ENCODE measurements at regions not wholly inside any gene's neighbourhood (a gene's known extent, or its start where the extent isn't known, plus 50 kb on each side); places are given as distances from the start of the nearest gene placed in this dataset.

DNA sequence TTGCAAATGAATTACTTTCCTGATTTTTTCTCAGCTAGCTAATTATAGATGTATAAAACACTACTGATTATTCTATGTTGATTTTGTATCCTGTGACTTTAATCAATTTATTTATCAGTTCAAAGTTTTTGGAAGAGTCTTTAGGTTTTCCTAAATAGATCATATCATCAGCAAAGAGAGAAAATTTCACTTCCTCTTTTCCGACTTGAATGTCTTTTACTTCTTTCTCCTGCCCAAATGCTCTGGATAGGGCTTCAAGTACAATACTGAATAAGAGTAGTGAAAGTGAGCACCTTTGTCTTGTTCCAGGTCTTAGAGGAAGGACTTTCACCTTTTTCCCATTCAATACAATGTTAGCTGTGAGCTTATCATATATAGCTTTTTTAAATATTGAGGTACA is 417.9 kb downstream of the PDGFC start:
- no peak overlapping the region for H3K4me3 Mint-ChIP-seq
- no peak for DNase-seq
- TF ChIP-seq CTCF (IDR thresholded peaks at IDR 0.05): no peak
- peaks cover 22% of the 10 kb centered on the region for H3K9me3 Mint-ChIP-seq
- no peak overlapping the region for H3K27ac Mint-ChIP-seq
- peaks cover 8% of the 10 kb centered on the region for H3K4me1 Mint-ChIP-seq
- peaks cover 3% of the 10 kb centered on the region for H3K36me3 Mint-ChIP-seq (ENCODE audit: low read depth)
- peaks cover 4% of the 10 kb centered on the region for H3K27me3 Mint-ChIP-seq (ENCODE audit: low read depth, poor library complexity)

DNA sequence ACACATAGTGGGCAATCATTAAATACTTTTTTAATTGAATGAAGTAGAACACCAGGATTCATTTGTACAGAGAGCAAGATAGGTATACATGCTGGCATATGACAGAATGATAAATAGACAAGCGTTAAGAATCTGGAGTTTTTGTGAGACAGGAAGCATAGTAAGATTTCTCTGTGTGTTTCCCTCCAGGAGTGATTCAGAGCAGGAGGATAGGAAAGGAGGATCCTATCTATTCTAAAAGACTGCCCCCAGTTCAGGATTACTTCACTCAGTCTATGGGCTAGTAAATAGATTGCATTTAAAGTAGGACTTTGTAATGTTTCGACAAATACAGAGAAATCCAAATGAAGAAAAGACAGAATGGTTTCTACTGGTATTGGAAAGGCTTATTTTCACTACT is 423.7 kb downstream of the PDGFC start:
- Mint-ChIP-seq H3K27me3 (ENCODE audit: low read depth, poor library complexity) (no peaks in the 10 kb centered on the region), H3K4me3 (no peak overlapping the region), H3K36me3 (ENCODE audit: low read depth) (peaks cover 3% of the 10 kb centered on the region), H3K4me1 (peaks cover 24% of the 10 kb centered on the region), H3K9me3 (peaks cover 22% of the 10 kb centered on the region), H3K27ac (no peak overlapping the region)
- TF ChIP-seq CTCF (IDR thresholded peaks at IDR 0.05): no peak
- DNase-seq: no peak

- no peak for DNase-seq
- Mint-ChIP-seq H3K4me3 (no peak overlapping the region), H3K27ac (peak overlapping the region; percentile 48), H3K27me3 (ENCODE audit: low read depth, poor library complexity) (no peaks in the 10 kb centered on the region), H3K4me1 (peaks cover 24% of the 10 kb centered on the region), H3K36me3 (ENCODE audit: low read depth) (peaks cover 3% of the 10 kb centered on the region), H3K9me3 (peaks cover 18% of the 10 kb centered on the region)
- no peak for TF ChIP-seq CTCF (IDR thresholded peaks at IDR 0.05)
Observed at GRCh38 chr4:156547439-156547838, 424.2 kb downstream of the PDGFC start.

- no peak for TF ChIP-seq CTCF (IDR thresholded peaks at IDR 0.05)
- peak overlapping the region; percentile 39 for H3K27ac Mint-ChIP-seq
- H3K36me3 Mint-ChIP-seq (ENCODE audit: low read depth): no peaks in the 10 kb centered on the region
Observed at GRCh38 chr4:156545003-156545785, 426.4 kb downstream of the PDGFC start.

GRCh38 chr4:156539376-156539775 is 432.2 kb downstream of the PDGFC start:
- no peak for TF ChIP-seq CTCF (IDR thresholded peaks at IDR 0.05)
- peaks cover 6% of the 10 kb centered on the region for H3K4me1 Mint-ChIP-seq
- DNase-seq: no peak
- H3K36me3 Mint-ChIP-seq (ENCODE audit: low read depth): no peaks in the 10 kb centered on the region
- H3K9me3 Mint-ChIP-seq: no peaks in the 10 kb centered on the region
- H3K4me3 Mint-ChIP-seq: no peak overlapping the region
- no peak overlapping the region for H3K27ac Mint-ChIP-seq
- no peaks in the 10 kb centered on the region for H3K27me3 Mint-ChIP-seq (ENCODE audit: low read depth, poor library complexity)

More at GRCh38 chr4:156545003-156545785, 426.4 kb downstream of the PDGFC start:
- no peaks in the 10 kb centered on the region for H3K9me3 Mint-ChIP-seq
- H3K27me3 Mint-ChIP-seq (ENCODE audit: low read depth, poor library complexity): no peaks in the 10 kb centered on the region
- H3K4me1 Mint-ChIP-seq: peaks cover 24% of the 10 kb centered on the region
- no peak for DNase-seq
- H3K4me3 Mint-ChIP-seq: no peak overlapping the region
